ENCODE measurements at regions not wholly inside any gene's neighbourhood (a gene's known extent, or its start where the extent isn't known, plus 50 kb on each side); places are given as distances from the start of the nearest gene placed in this dataset.

DNA sequence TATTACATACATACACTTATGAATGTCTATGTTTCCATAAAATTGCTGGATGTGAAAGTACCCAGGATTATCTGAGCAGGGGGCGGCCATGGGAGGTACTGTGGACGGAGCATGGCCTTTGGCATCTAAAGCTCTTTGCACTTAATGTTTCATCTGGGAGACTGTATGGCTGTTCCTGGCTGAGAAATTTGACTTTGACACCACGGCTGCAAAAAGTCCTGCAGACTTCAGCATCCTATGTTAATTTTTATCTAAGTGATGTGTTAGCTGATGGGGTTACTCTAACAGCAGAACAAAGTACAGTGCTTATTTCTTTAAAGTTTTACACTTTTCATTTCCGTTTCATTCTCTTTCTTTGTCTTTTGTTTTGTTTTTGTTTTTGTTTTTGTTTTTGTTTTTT is 139.8 kb upstream of the STX18 start:
- TF ChIP-seq, protein P1, sequence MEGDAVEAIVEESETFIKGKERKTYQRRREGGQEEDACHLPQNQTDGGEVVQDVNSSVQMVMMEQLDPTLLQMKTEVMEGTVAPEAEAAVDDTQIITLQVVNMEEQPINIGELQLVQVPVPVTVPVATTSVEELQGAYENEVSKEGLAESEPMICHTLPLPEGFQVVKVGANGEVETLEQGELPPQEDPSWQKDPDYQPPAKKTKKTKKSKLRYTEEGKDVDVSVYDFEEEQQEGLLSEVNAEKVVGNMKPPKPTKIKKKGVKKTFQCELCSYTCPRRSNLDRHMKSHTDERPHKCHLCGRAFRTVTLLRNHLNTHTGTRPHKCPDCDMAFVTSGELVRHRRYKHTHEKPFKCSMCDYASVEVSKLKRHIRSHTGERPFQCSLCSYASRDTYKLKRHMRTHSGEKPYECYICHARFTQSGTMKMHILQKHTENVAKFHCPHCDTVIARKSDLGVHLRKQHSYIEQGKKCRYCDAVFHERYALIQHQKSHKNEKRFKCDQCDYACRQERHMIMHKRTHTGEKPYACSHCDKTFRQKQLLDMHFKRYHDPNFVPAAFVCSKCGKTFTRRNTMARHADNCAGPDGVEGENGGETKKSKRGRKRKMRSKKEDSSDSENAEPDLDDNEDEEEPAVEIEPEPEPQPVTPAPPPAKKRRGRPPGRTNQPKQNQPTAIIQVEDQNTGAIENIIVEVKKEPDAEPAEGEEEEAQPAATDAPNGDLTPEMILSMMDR (IDR thresholded peaks at IDR 0.05): no peak
- no peak for TF ChIP-seq POLR2A (IDR thresholded peaks at IDR 0.05)

All from esophagus squamous epithelium (tissue), 4 donors.